ENCODE measurements at regions not wholly inside any gene's neighbourhood (a gene's known extent, or its start where the extent isn't known, plus 50 kb on each side); places are given as distances from the start of the nearest gene placed in this dataset.

DNA sequence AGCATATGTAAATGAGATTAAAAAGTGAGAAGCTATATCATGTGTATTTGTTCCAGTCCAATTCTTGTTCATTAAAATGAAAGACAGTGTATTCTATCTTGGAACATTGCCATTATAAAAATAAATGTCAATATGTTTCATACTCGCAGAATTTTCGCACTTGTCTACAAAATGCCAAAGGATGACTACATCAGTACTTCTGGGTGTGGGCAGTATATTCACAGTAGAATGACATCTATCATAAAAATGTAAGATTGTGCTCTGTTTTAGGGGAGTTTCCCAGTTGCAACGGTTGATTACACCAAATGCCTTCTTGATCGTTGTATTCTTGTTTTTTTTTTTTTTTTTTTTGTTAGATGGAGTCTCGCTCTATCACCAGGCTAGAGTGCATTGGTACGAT, 292.3 kb upstream of the E2F7 start:
- DNase-seq (ENCODE audit: low read depth) (no peak), FAIRE-seq (no peak)
- Mint-ChIP-seq H3K9me3 (ENCODE audit: unreplicated experiment) (no peaks in the 10 kb centered on the region), H3K36me3 (ENCODE audit: low read depth, unreplicated experiment) (no peaks in the 10 kb centered on the region), H3K4me1 (ENCODE audit: low read depth, unreplicated experiment) (peaks cover 11% of the 10 kb centered on the region), H3K27ac (ENCODE audit: unreplicated experiment) (no peak overlapping the region), H3K4me3 (ENCODE audit: unreplicated experiment) (no peak overlapping the region), H3K27me3 (ENCODE audit: low read depth, unreplicated experiment) (peaks cover 2% of the 10 kb centered on the region)
- TF ChIP-seq EZH2 (IDR thresholded peaks at IDR 0.05; ENCODE audit: insufficient read depth, low read length) (no peak), CTCF (IDR thresholded peaks at IDR 0.05; ENCODE audit: insufficient read depth, low read depth, low read length) (no peak)
- Histone ChIP-seq H3K27me3 (ENCODE audit: insufficient read depth, low read length) (no peaks in the 10 kb centered on the region), H3K79me2 (ENCODE audit: insufficient read depth, low read length) (no peaks in the 10 kb centered on the region), H2AFZ (ENCODE audit: low read depth, low read length) (no peak overlapping the region), H3K4me3 (ENCODE audit: insufficient read depth, low read depth, low read length) (no peak overlapping the region), H4K20me1 (ENCODE audit: insufficient read depth, low read length) (no peaks in the 10 kb centered on the region), H3K9ac (ENCODE audit: low read length) (no peak overlapping the region), H3K36me3 (ENCODE audit: insufficient read depth, low read length) (no peaks in the 10 kb centered on the region), H3K4me1 (ENCODE audit: insufficient read depth, low read length) (peaks cover 2% of the 10 kb centered on the region), H3K9me3 (ENCODE audit: insufficient read depth, low read depth, low read length) (no peaks in the 10 kb centered on the region), H3K27ac (ENCODE audit: low read depth, low read length) (no peak overlapping the region), H3K4me2 (ENCODE audit: low read length) (no peak overlapping the region)

DNA sequence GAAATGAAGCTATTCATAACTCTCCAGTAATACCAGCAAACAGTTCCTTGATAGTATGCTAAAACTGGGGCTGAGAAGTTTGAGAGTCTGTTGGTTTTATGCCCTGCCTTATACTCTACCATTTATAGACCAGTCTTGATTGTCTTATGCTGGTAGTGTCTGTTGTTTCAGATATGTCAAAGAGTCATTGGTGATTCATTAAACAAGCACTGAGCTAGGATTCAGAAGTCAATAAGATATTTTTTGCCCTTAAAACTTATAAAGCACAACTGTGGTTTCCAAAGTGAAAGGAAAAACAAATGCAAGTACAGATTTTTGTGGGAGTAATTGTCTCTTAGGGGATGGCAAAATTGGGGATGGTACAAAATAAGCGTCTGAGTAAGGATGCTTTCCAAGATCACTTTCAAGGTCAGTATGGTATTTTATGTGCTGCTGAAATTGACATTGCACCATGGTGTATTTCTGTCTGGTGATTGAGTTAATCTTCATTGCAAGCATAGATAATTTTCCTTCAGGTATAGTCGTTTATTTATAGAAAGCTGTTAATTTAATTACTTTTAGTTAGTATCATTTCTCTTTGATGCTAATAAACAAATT, 289.5 kb upstream of the E2F7 start:
- peak overlapping the region; percentile 24 for H3K4me2 ChIP-seq (ENCODE audit: low read length)
- no peaks in the 10 kb centered on the region for H4K20me1 ChIP-seq (ENCODE audit: insufficient read depth, low read length)
- peak; percentile 65 for FAIRE-seq
- no peaks in the 10 kb centered on the region for H3K79me2 ChIP-seq (ENCODE audit: insufficient read depth, low read length)
- H3K27me3 ChIP-seq (ENCODE audit: insufficient read depth, low read length), result no peaks in the 10 kb centered on the region
- no peak overlapping the region for H3K27ac ChIP-seq (ENCODE audit: low read depth, low read length)
- DNase-seq (ENCODE audit: low read depth), result peak; percentile 25
- H3K4me3 Mint-ChIP-seq (ENCODE audit: unreplicated experiment), result no peak overlapping the region
- H3K27me3 Mint-ChIP-seq (ENCODE audit: low read depth, unreplicated experiment), result peaks cover 5% of the 10 kb centered on the region
- no peaks in the 10 kb centered on the region for H3K36me3 Mint-ChIP-seq (ENCODE audit: low read depth, unreplicated experiment)
- peaks cover 2% of the 10 kb centered on the region for H3K4me1 ChIP-seq (ENCODE audit: insufficient read depth, low read length)
- H3K4me1 Mint-ChIP-seq (ENCODE audit: low read depth, unreplicated experiment), result peaks cover 12% of the 10 kb centered on the region
- no peak overlapping the region for H3K9ac ChIP-seq (ENCODE audit: low read length)
- H3K4me3 ChIP-seq (ENCODE audit: insufficient read depth, low read depth, low read length), result no peak overlapping the region
- no peak overlapping the region for H3K27ac Mint-ChIP-seq (ENCODE audit: unreplicated experiment)
- no peaks in the 10 kb centered on the region for H3K9me3 ChIP-seq (ENCODE audit: insufficient read depth, low read depth, low read length)
- no peaks in the 10 kb centered on the region for H3K36me3 ChIP-seq (ENCODE audit: insufficient read depth, low read length)
- TF ChIP-seq EZH2 (IDR thresholded peaks at IDR 0.05; ENCODE audit: insufficient read depth, low read length), result no peak
- no peaks in the 10 kb centered on the region for H3K9me3 Mint-ChIP-seq (ENCODE audit: unreplicated experiment)
- H2AFZ ChIP-seq (ENCODE audit: low read depth, low read length), result no peak overlapping the region

- H3K4me1 ChIP-seq (ENCODE audit: insufficient read depth, low read length), result peaks cover 2% of the 10 kb centered on the region
- Mint-ChIP-seq H3K4me1 (ENCODE audit: low read depth, unreplicated experiment) (peaks cover 12% of the 10 kb centered on the region), H3K27me3 (ENCODE audit: low read depth, unreplicated experiment) (peaks cover 5% of the 10 kb centered on the region), H3K27ac (ENCODE audit: unreplicated experiment) (no peak overlapping the region), H3K9me3 (ENCODE audit: unreplicated experiment) (peaks cover 3% of the 10 kb centered on the region), H3K4me3 (ENCODE audit: unreplicated experiment) (no peak overlapping the region), H3K36me3 (ENCODE audit: low read depth, unreplicated experiment) (no peaks in the 10 kb centered on the region)
- no peaks in the 10 kb centered on the region for H4K20me1 ChIP-seq (ENCODE audit: insufficient read depth, low read length)
- no peak overlapping the region for H2AFZ ChIP-seq (ENCODE audit: low read depth, low read length)
- H3K4me3 ChIP-seq (ENCODE audit: insufficient read depth, low read depth, low read length), result no peak overlapping the region
- H3K9ac ChIP-seq (ENCODE audit: low read length), result no peak overlapping the region
- DNase-seq (ENCODE audit: low read depth), result peak; percentile 45
- no peaks in the 10 kb centered on the region for H3K79me2 ChIP-seq (ENCODE audit: insufficient read depth, low read length)
- no peaks in the 10 kb centered on the region for H3K36me3 ChIP-seq (ENCODE audit: insufficient read depth, low read length)
- no peak for TF ChIP-seq CTCF (IDR thresholded peaks at IDR 0.05; ENCODE audit: insufficient read depth, low read depth, low read length)
- no peak for TF ChIP-seq EZH2 (IDR thresholded peaks at IDR 0.05; ENCODE audit: insufficient read depth, low read length)
- H3K27ac ChIP-seq (ENCODE audit: low read depth, low read length), result no peak overlapping the region
- no peaks in the 10 kb centered on the region for H3K27me3 ChIP-seq (ENCODE audit: insufficient read depth, low read length)
- no peak overlapping the region for H3K4me2 ChIP-seq (ENCODE audit: low read length)
- H3K9me3 ChIP-seq (ENCODE audit: insufficient read depth, low read depth, low read length), result no peaks in the 10 kb centered on the region
- FAIRE-seq, result peak; percentile 32
These were observed 287.6 kb upstream of the E2F7 start for GRCh38 chr12:77352946-77353345.

Measured in astrocyte (in vitro differentiated cells and primary cell).